ENCODE measurements at regions not wholly inside any gene's neighbourhood (a gene's known extent, or its start where the extent isn't known, plus 50 kb on each side); places are given as distances from the start of the nearest gene placed in this dataset.

GRCh38 chr3:152893647-152894046 is 58.7 kb downstream of the P2RY1 start:
- no peak for TF ChIP-seq EP300 (IDR thresholded peaks at IDR 0.05)
- TF ChIP-seq CTCF (IDR thresholded peaks at IDR 0.05) = no peak
